Sigmoid colon (tissue), 6 donors: ENCODE measurements at regions not wholly inside any gene's neighbourhood (a gene's known extent, or its start where the extent isn't known, plus 50 kb on each side); places are given as distances from the start of the nearest gene placed in this dataset.

ENCODE experiments used
- DNase-seq: peaks from one replicate; pipeline ENCODE4 v3.0.0-alpha.2; 2019
- H3K27ac ChIP-seq, 4 donors: fragments of 200-600 bp; sonication (generic); one replicate each; pipeline ENCODE4 v1.5.1; 2016 to 2019; ENCODE audit warnings: mild to moderate bottlenecking in 1 of 4
- H3K27me3 ChIP-seq, 3 donors: fragments of 200-600 bp; sonication (generic); one replicate each; pipeline ENCODE4 v1.5.1; 2019; ENCODE audit warnings: mild to moderate bottlenecking in 1 of 3
- H3K36me3 ChIP-seq, 4 donors: fragments of 200-600 bp; sonication (generic); one replicate each; pipeline ENCODE4 v1.5.1; 2016 to 2019
- H3K4me1 ChIP-seq, 4 donors: fragments of 200-600 bp; sonication (generic); one replicate each; pipeline ENCODE4 v1.5.1; 2017 to 2019
- H3K4me3 ChIP-seq, 4 donors: fragments of 200-600 bp; sonication (generic); one replicate each; pipeline ENCODE4 v1.5.1; 2017 to 2019; ENCODE audit warnings: mild to moderate bottlenecking in 2 of 4, moderate library complexity in 1 of 4
- H3K9me3 ChIP-seq, 4 donors: fragments of 200-600 bp in 3 of 4; sonication (generic) in 3 of 4; one replicate each; pipeline versions ENCODE4 v1.5.1 to v1.6.1; 2013 to 2019
- EP300 ChIP-seq, 4 donors: sonication (generic); formaldehyde crosslinking; IDR thresholded peaks; one replicate each; pipeline ENCODE4 v1.6.1; 2017; ENCODE audit warnings: antibody characterized with exemption in 4 of 4
- POLR2A ChIP-seq, 2 donors: fragments of 450-650 bp; IDR thresholded peaks; one replicate each; pipeline ENCODE4 v1.6.1; 2016; ENCODE audit warnings: antibody characterized with exemption in 2 of 2, mild to moderate bottlenecking in 2 of 2, moderate library complexity in 2 of 2
- POLR2AphosphoS5 ChIP-seq, 4 donors: sonication (generic); formaldehyde crosslinking; IDR thresholded peaks; one replicate each; pipeline ENCODE4 v1.6.1; 2017; ENCODE audit warnings: antibody characterized with exemption in 4 of 4
- WGBS, 2 donors: extraction: QIAGEN DNeasy Blood & Tissue Kit; methylation state at CpG; one replicate each; pipeline ENCODE4 v1.1.7; 2013; 5-methylcytosine and 5-hydroxymethylcytosine counted together
- intact Hi-C: fragments of 100-400 bp; cut with DNase I; formaldehyde crosslinking; loops from one replicate; pipeline ENCODE4 v1.15.1; 2023
- TF ChIP-seq, protein P1 (sequence below), 4 experiments: fragments of 450-650 bp in 3 of 4; fragments of 200-600 bp in 1 of 4; IDR thresholded peaks; one replicate each; pipeline ENCODE4 v1.5.1; 2016 to 2019; ENCODE audit warnings: antibody characterized with exemption in 4 of 4, mild to moderate bottlenecking in 3 of 4, moderate library complexity in 2 of 4
- donor health status: healthy with polysubstance abuse.
- donor health status: healthy.

DNA sequence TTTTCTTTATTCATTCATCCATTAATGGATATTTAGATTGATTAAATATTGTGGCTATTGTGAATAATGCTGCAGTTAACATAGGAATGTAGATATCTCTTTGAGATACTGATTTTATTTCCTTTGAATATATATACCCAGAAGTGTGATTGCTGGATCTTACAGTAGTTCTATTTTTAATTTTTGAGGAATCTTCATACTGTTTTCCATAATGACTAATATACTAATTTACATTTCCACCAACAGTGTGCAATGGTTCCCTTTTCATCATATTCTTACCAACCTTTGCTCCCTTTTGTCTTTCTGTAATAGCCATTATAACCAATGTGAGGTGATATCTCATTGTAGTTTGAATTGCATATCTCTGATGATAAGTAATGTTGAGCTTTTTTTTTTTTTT, 106.3 kb downstream of the OTOL1 start:
- intact Hi-C loops = no loop called here
- Histone ChIP-seq H3K27ac (no peak overlapping the region), H3K36me3 (no peaks in the 10 kb centered on the region), H3K9me3 (no peaks in the 10 kb centered on the region), H3K27me3 (no peaks in the 10 kb centered on the region), H3K4me1 (no peaks in the 10 kb centered on the region), H3K4me3 (no peak overlapping the region)
- no peak for TF ChIP-seq EP300 (IDR thresholded peaks at IDR 0.05)
- TF ChIP-seq POLR2AphosphoS5 (IDR thresholded peaks at IDR 0.05) = no peak
- TF ChIP-seq POLR2A (IDR thresholded peaks at IDR 0.05) = no peak
- TF ChIP-seq, protein P1, sequence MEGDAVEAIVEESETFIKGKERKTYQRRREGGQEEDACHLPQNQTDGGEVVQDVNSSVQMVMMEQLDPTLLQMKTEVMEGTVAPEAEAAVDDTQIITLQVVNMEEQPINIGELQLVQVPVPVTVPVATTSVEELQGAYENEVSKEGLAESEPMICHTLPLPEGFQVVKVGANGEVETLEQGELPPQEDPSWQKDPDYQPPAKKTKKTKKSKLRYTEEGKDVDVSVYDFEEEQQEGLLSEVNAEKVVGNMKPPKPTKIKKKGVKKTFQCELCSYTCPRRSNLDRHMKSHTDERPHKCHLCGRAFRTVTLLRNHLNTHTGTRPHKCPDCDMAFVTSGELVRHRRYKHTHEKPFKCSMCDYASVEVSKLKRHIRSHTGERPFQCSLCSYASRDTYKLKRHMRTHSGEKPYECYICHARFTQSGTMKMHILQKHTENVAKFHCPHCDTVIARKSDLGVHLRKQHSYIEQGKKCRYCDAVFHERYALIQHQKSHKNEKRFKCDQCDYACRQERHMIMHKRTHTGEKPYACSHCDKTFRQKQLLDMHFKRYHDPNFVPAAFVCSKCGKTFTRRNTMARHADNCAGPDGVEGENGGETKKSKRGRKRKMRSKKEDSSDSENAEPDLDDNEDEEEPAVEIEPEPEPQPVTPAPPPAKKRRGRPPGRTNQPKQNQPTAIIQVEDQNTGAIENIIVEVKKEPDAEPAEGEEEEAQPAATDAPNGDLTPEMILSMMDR (IDR thresholded peaks at IDR 0.05) = no peak
- DNase-seq = no peak

DNA sequence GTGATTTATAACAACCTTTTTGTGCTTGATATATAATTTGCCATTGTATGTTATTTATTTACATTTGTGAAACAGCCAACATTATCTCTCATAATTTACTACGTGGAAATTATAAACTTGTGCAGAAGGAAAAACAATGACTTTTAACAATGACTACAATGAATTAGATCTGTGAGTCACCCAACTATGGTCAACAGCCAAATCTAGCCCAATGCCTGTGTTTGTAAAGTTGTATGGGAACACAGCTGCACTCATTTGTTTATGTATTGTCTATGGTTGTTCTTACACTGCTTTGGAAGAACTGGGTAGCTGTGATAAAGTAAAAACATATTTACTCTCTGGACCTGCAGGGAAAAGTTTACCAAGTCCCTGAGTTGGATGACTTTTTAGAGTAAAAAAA, 110.4 kb downstream of the OTOL1 start:
- Histone ChIP-seq H3K27me3 (no peaks in the 10 kb centered on the region), H3K4me3 (no peak overlapping the region), H3K9me3 (no peaks in the 10 kb centered on the region), H3K4me1 (peaks cover 0 to 15% (median 3%) of the 10 kb centered on the region in 4 donors), H3K36me3 (no peaks in the 10 kb centered on the region), H3K27ac (no peak overlapping the region)
- WGBS, 2 donors = 29 to 53% methylated on average over 1 of the region's 1 CpG
- no peak for TF ChIP-seq POLR2A (IDR thresholded peaks at IDR 0.05)
- TF ChIP-seq, protein P1 (IDR thresholded peaks at IDR 0.05) = no peak
- no peak for TF ChIP-seq EP300 (IDR thresholded peaks at IDR 0.05)
- TF ChIP-seq POLR2AphosphoS5 (IDR thresholded peaks at IDR 0.05) = no peak
- DNase-seq = no peak
- intact Hi-C loops = no loop called here

DNA sequence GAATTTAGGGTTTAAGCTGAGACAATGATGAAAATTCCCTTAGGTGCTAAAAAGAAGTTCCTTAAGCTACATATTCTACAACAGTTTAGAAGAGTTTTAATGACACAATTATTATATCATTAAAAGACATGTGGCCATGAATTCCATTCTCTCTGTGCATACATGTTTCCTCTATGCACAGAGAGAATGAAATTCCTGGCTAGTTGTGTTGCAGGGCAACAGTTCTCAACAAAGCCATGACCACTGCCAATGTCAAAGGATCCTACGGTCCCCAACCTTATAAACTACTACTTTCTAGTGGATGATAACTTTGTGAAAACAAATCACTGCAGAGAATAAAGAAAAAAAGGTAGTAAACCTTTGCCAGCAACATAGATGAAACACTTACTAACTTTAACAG, 122.7 kb downstream of the OTOL1 start:
- H3K4me1 ChIP-seq = no peaks in the 10 kb centered on the region
- TF ChIP-seq, protein P1 (IDR thresholded peaks at IDR 0.05) = no peak
- TF ChIP-seq EP300 (IDR thresholded peaks at IDR 0.05) = no peak
- no peak for TF ChIP-seq POLR2A (IDR thresholded peaks at IDR 0.05)
- TF ChIP-seq POLR2AphosphoS5 (IDR thresholded peaks at IDR 0.05) = no peak
- no peaks in the 10 kb centered on the region for H3K27me3 ChIP-seq
- no peaks in the 10 kb centered on the region for H3K36me3 ChIP-seq
- H3K4me3 ChIP-seq = no peak overlapping the region
- no peaks in the 10 kb centered on the region for H3K9me3 ChIP-seq
- intact Hi-C loops = no loop called here
- no peak for DNase-seq
- H3K27ac ChIP-seq = no peak overlapping the region
- WGBS, 2 donors = 65 to 70% methylated on average over 1 of the region's 1 CpG

DNA sequence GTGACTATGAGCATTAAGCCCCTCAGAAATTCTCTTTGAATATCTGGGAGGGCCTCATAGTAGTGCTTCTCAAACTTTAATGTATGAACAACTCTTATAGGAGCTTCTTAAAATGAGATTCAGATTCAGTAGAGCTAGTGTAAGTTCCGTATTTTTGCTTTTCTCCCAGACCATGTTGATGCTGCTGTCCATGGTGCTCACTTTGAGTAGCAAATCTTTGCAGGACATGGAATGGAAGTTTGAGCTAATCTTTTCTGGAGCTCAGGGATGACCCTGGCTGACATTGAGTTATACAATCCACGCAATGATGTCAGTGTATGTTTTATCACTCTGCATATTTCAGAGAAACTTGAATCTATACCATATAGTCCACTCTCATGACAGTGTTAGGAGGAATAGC, 134.2 kb downstream of the OTOL1 start:
- WGBS, 2 donors = 53 to 75% methylated on average over 2 of the region's 2 CpGs
- H3K9me3 ChIP-seq = no peaks in the 10 kb centered on the region
- no peak for DNase-seq
- intact Hi-C loops = no loop called here
- no peaks in the 10 kb centered on the region for H3K4me1 ChIP-seq
- H3K27ac ChIP-seq = no peak overlapping the region
- no peaks in the 10 kb centered on the region for H3K27me3 ChIP-seq
- H3K36me3 ChIP-seq = no peaks in the 10 kb centered on the region
- no peak for TF ChIP-seq POLR2AphosphoS5 (IDR thresholded peaks at IDR 0.05)
- no peak for TF ChIP-seq EP300 (IDR thresholded peaks at IDR 0.05)
- TF ChIP-seq POLR2A (IDR thresholded peaks at IDR 0.05) = no peak
- TF ChIP-seq, protein P1 (IDR thresholded peaks at IDR 0.05) = no peak
- no peak overlapping the region for H3K4me3 ChIP-seq

DNA sequence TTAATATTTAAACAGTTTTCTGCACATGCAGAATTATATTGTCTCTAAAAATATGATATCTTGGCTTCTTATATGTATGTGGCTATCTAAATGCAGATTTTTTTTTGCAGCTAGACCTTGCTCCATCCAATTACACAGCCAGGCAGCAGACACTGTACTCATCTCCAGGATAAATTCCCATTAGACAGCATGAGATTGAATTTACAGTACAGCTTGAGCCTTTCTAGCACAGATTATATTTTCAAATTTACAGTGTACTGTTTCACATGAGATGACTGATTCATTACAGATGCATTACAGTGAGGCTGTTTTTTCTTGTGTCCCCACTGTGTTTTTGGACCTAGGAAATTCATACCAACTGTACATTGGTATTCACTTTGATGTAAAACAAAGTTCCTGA, 134.9 kb downstream of the OTOL1 start:
- no peak for TF ChIP-seq POLR2AphosphoS5 (IDR thresholded peaks at IDR 0.05)
- TF ChIP-seq, protein P1 (IDR thresholded peaks at IDR 0.05) = no peak
- no peak for TF ChIP-seq EP300 (IDR thresholded peaks at IDR 0.05)
- TF ChIP-seq POLR2A (IDR thresholded peaks at IDR 0.05) = no peak
- intact Hi-C loops = no loop called here
- H3K4me1 ChIP-seq = no peaks in the 10 kb centered on the region
- no peaks in the 10 kb centered on the region for H3K27me3 ChIP-seq
- H3K4me3 ChIP-seq = no peak overlapping the region
- no peak for DNase-seq
- H3K9me3 ChIP-seq = no peaks in the 10 kb centered on the region
- H3K36me3 ChIP-seq = no peaks in the 10 kb centered on the region
- no peak overlapping the region for H3K27ac ChIP-seq
